NCI-H2107 (cell line): ENCODE measurements at regions not wholly inside any gene's neighbourhood (a gene's known extent, or its start where the extent isn't known, plus 50 kb on each side); places are given as distances from the start of the nearest gene placed in this dataset.
"Not testable (repeated sequence)": the region's sequence is repeated elsewhere in the genome, so short reads cannot be mapped to it uniquely, and the experiment has no call there.

Experiments used
- DNase-seq: peaks from one replicate; lab custom pipeline; 2025; lab: John Stamatoyannopoulos, UW

- DNase-seq: no peak
Observed at GRCh38 chr11:29251738-29252137, 765.1 kb downstream of the KCNA4 start.

- no peak for DNase-seq
Observed at GRCh38 chr11:29249713-29250112, 767.1 kb downstream of the KCNA4 start.

- no peak for DNase-seq
Observed at GRCh38 chr11:29244355-29244754, 772.5 kb downstream of the KCNA4 start.

GRCh38 chr11:29243616-29244015 is 773.2 kb downstream of the KCNA4 start:
- DNase-seq: no peak

- no peak for DNase-seq
Observed at GRCh38 chr11:29231991-29232390, 784.8 kb downstream of the KCNA4 start.

GRCh38 chr11:29231586-29231985 is 785.2 kb downstream of the KCNA4 start:
- no peak for DNase-seq

GRCh38 chr11:29227811-29228210 is 789.0 kb downstream of the KCNA4 start:
- no peak for DNase-seq

GRCh38 chr11:29224739-29225384 is 792.0 kb downstream of the KCNA4 start:
- no peak for DNase-seq

GRCh38 chr11:29219531-29219930 is 797.3 kb downstream of the KCNA4 start:
- not testable (repeated sequence) for DNase-seq

- DNase-seq: no peak
Observed at GRCh38 chr11:29217901-29218300, 798.9 kb downstream of the KCNA4 start.

GRCh38 chr11:29214833-29215232 is 802.0 kb downstream of the KCNA4 start:
- DNase-seq: no peak

- no peak for DNase-seq
Observed at GRCh38 chr11:29211202-29211601, 805.6 kb downstream of the KCNA4 start.

- DNase-seq: no peak
Observed at GRCh38 chr11:29210426-29210825, 806.4 kb downstream of the KCNA4 start.

- no peak for DNase-seq
Observed at GRCh38 chr11:29208117-29208516, 808.7 kb downstream of the KCNA4 start.

- no peak for DNase-seq
Observed at GRCh38 chr11:29200791-29201562, 815.9 kb downstream of the KCNA4 start.

GRCh38 chr11:29190313-29190712 is 826.5 kb downstream of the KCNA4 start:
- DNase-seq: no peak

- no peak for DNase-seq
Observed at GRCh38 chr11:29187215-29187614, 829.6 kb downstream of the KCNA4 start.

GRCh38 chr11:29184939-29185890 is 831.6 kb downstream of the KCNA4 start:
- no peak for DNase-seq

GRCh38 chr11:29183301-29183700 is 833.5 kb downstream of the KCNA4 start:
- DNase-seq: no peak

GRCh38 chr11:29173660-29174062 is 843.2 kb downstream of the KCNA4 start:
- no peak for DNase-seq

- DNase-seq: no peak
Observed at GRCh38 chr11:29171360-29171950, 845.4 kb downstream of the KCNA4 start.

- no peak for DNase-seq
Observed at GRCh38 chr11:29166306-29166705, 850.5 kb downstream of the KCNA4 start.
